DOHH2 (cell line): ENCODE measurements at regions not wholly inside any gene's neighbourhood (a gene's known extent, or its start where the extent isn't known, plus 50 kb on each side); places are given as distances from the start of the nearest gene placed in this dataset.

Experiments used
- EZH2phosphoT487 ChIP-seq: fragments of 200-600 bp; sonication (generic); IDR thresholded peaks from 2 replicates; pipeline ENCODE4 v1.6.1; 2017; ENCODE audit warnings: borderline replicate concordance, mild to moderate bottlenecking, antibody characterized with exemption, low read length, moderate library complexity, mixed read lengths
- TF ChIP-seq, protein P1 (sequence below): fragments of 200-600 bp; sonication (generic); IDR thresholded peaks from one replicate; pipeline ENCODE4 v1.5.1; 2014; ENCODE audit warnings: antibody characterized with exemption, mild to moderate bottlenecking, low read depth, low read length; ENCODE audit not compliant: poor library complexity, severe bottlenecking

DNA sequence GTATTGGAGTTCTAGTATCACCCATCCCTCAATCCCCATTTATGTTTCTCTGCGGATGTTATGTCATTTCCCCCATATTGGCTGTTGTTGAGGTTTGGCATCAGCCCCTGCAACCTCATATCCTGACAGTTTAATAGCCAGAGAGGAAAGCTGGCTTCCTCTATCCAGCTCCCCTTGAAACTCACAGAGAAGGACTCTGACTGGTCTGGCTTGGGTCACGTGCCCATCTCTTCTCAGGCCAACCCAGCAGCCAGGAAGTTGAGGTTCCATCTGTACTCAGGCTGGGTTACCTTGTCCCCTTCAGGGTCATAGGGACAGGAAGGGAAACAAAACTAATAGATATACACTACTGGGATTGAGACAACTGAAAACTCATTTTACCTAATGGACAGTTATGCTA lies 148.0 kb upstream of the SLC14A2 start:
- TF ChIP-seq, protein P1, sequence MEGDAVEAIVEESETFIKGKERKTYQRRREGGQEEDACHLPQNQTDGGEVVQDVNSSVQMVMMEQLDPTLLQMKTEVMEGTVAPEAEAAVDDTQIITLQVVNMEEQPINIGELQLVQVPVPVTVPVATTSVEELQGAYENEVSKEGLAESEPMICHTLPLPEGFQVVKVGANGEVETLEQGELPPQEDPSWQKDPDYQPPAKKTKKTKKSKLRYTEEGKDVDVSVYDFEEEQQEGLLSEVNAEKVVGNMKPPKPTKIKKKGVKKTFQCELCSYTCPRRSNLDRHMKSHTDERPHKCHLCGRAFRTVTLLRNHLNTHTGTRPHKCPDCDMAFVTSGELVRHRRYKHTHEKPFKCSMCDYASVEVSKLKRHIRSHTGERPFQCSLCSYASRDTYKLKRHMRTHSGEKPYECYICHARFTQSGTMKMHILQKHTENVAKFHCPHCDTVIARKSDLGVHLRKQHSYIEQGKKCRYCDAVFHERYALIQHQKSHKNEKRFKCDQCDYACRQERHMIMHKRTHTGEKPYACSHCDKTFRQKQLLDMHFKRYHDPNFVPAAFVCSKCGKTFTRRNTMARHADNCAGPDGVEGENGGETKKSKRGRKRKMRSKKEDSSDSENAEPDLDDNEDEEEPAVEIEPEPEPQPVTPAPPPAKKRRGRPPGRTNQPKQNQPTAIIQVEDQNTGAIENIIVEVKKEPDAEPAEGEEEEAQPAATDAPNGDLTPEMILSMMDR: no peak
- no peak for TF ChIP-seq EZH2phosphoT487
